ENCODE measurements at regions not wholly inside any gene's neighbourhood (a gene's known extent, or its start where the extent isn't known, plus 50 kb on each side); places are given as distances from the start of the nearest gene placed in this dataset.

DNA sequence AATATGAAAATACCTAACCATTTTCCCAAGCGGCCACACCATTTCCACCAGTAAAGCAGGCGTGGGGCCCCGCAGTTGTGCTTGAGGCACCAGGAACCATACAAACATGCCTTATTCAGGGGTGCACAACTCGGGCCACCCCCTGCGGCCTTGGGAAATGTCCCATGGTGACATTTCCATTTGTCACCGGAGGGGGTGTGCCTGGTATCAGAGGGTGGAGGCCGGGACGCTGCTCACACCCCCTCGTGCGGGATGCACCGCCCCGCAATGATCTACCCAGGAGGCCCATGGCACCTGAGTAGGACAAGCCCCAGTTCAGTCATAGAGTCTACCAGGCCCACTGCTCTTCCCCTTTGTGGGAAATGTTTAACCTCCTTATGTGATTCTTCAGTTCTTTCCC is 218.8 kb downstream of the TEX29 start:
- TF ChIP-seq, protein P1, sequence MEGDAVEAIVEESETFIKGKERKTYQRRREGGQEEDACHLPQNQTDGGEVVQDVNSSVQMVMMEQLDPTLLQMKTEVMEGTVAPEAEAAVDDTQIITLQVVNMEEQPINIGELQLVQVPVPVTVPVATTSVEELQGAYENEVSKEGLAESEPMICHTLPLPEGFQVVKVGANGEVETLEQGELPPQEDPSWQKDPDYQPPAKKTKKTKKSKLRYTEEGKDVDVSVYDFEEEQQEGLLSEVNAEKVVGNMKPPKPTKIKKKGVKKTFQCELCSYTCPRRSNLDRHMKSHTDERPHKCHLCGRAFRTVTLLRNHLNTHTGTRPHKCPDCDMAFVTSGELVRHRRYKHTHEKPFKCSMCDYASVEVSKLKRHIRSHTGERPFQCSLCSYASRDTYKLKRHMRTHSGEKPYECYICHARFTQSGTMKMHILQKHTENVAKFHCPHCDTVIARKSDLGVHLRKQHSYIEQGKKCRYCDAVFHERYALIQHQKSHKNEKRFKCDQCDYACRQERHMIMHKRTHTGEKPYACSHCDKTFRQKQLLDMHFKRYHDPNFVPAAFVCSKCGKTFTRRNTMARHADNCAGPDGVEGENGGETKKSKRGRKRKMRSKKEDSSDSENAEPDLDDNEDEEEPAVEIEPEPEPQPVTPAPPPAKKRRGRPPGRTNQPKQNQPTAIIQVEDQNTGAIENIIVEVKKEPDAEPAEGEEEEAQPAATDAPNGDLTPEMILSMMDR (IDR thresholded peaks at IDR 0.05; ENCODE audit: low read depth, low read length): no peak
- H3K4me3 ChIP-seq (ENCODE audit: low read depth, low read length): no peak overlapping the region

DNA sequence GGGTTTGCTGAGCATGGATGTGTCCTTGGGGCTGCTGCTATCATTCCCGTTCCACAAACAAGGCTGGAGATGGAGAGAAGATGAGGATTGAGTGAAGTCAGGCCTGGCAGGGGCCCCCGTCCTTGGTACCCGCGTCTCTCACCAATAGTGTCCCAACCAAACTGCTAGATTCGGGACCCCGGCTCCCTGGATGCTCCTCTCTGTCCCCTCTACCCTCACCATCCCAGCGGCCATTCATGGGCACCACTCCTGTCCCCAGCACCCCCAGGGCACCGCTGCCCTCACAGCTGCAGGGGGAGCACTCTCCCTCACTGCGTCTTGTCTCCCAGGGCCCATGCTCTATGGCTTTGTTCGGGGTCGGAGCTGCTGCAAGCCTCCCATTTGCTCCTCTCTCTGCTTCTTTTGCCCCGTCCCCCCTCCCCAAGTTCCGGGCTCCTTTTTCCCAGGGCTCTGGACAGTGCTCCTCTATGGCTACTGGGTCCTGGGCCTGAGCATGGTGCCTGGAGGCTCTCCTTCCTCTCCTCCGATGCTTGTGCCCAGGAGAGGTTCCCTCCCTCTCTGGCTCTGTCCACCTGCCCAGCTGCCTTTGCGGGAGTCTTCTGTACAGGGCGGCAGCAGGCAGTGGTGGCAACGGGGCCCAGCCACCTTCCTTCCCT is 219.5 kb downstream of the TEX29 start:
- H3K4me3 ChIP-seq (ENCODE audit: low read depth, low read length): no peak overlapping the region

DNA sequence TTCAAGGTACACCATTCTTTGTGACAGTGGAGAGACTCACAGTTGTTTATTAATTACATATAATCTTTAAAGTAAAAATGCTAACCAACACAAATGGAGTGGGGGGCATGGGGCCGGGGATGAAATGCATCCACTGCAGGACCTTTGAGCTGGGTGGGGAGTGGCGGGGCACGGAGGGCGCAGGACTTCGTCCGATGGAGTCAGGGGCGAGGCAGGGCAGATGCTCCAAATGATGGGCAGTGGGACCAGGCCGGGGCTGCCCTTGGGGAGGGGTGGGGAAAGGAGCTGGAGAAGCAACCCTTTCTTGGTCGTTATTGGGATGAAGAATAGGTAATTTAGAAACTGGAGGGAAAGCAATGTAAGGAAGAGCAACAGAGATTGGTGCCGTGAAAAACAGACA is 220.0 kb downstream of the TEX29 start:
- TF ChIP-seq, protein P1 (IDR thresholded peaks at IDR 0.05; ENCODE audit: low read depth, low read length): no peak
- H3K4me3 ChIP-seq (ENCODE audit: low read depth, low read length): no peak overlapping the region

More for the DNA sequence above, 219.5 kb downstream of the TEX29 start:
- TF ChIP-seq, protein P1 (IDR thresholded peaks at IDR 0.05; ENCODE audit: low read depth, low read length): no peak

DNA sequence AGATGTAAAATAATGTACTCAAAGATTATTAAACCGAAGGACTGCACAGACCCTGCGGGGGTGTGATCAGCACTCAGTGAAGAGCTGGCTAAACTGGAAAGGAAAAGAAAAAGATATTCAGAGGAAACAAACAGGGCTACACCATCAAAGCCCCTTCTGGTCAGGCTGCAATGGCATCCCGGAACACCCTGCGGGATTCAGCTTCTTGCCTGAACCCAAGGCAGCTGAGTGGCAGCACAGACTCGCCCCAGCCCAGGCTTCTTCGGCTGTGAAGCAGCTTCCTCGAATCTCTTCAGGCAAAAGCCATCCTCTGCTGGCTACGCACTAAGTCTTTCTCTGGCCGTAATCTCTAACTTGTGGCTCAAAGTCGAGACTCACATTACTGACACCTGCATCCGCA is 220.9 kb downstream of the TEX29 start:
- no peak overlapping the region for H3K4me3 ChIP-seq (ENCODE audit: low read depth, low read length)
- TF ChIP-seq, protein P1 (IDR thresholded peaks at IDR 0.05; ENCODE audit: low read depth, low read length): no peak

DNA sequence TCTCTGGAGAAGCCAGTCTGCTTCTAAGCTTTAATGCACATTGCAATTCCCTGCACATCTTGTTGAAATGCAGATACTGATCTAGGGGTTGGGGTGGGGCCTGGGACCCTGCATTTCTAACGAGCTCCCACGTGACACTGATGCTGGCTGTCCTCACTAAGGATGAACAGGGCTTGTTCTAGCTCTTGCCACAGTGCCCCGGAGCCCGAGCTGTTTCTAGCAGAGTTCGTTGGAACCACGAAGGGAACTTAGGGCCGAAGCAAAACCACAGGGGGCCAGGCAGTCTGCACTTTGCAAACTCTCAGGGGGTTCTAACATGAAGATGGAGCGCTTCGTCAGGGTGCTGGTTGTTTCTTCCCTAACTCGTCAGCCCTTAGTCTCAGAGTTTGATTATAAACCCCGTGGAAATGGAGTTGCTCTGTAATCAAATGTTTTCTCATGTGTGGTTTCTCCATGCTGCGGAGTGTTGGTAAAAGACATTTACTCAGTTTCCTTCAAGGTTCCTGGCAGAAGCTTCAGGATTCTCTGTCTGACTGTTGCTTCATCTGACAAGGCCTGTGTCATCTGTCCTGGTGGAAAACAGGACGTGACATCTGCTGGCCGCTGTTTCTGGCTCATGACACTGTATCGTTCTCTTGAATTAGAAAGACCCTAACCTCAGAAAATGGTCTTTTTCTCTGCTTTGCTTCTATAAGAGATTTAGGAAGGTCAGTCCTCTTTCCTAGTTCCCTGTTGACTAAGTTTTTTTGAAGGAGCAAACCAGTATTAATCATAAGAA is 221.5 kb downstream of the TEX29 start:
- TF ChIP-seq, protein P1 (IDR thresholded peaks at IDR 0.05; ENCODE audit: low read depth, low read length): no peak
- H3K4me3 ChIP-seq (ENCODE audit: low read depth, low read length): no peak overlapping the region

DNA sequence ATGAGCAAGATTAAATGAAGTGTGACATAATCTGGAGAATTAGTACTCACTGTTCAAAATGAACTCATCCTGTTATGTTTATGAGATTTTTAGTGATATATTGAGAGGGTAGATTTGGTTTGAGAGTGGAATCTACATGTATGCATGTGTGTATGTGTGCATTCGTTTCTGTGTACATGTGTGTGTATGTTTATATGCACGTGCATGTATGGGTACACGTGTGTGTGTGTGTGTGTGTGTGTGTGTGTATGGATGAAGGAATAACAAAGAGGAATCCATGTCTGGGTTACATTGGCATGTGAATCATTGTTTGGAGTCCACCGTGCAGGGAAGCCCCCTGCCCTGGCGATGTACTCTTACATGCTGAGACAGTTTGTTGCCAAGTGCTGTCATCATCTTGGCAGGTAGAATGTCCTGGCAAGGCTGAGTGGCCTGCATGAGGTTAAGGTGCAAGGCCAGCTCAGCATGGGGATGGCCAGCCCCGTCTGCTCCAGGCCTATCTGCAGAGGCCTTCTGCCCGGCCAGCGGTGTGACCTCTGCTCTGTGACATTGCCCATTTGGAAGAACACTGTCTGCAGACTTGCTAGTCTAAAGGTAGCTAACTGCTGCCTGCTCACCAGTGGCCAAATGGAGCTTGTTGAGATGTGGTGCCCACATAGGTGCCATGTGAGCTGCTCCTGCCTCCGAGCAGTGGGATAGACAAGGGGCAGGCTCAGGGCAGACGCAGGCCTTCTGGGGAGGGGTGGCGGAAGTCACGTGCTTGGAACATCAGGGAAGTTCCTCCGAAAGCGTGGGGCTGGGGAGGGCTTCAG is 222.3 kb downstream of the TEX29 start:
- no peak overlapping the region for H3K4me3 ChIP-seq (ENCODE audit: low read depth, low read length)
- TF ChIP-seq, protein P1 (IDR thresholded peaks at IDR 0.05; ENCODE audit: low read depth, low read length): no peak

All from WI38 (cell line).